ENCODE measurements at regions not wholly inside any gene's neighbourhood (a gene's known extent, or its start where the extent isn't known, plus 50 kb on each side); places are given as distances from the start of the nearest gene placed in this dataset.

DNA sequence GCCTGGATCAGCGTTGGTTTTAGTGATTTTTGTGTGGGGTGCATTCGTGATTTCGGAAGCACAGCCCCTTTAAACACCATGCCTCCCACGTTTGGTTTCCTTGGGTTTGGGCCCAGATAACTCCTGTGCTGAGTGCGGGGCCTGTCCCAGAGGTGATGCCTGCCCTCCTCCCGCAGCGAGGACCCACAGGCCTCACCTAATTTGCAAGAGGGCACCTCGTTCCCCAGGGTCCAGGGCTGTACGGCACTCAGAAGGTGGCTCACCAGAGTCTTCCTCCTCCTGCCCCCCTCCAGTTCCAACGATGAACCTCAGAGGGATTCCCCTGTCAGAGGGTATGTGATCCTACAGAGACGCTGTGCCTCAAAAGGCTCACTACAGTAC is 54.3 kb upstream of the SOX1 start:
- no peak for TF ChIP-seq POLR2A (IDR thresholded peaks at IDR 0.05)
- no peak for TF ChIP-seq CTCF (IDR thresholded peaks at IDR 0.05)
